ENCODE measurements at regions not wholly inside any gene's neighbourhood (a gene's known extent, or its start where the extent isn't known, plus 50 kb on each side); places are given as distances from the start of the nearest gene placed in this dataset.

DNA sequence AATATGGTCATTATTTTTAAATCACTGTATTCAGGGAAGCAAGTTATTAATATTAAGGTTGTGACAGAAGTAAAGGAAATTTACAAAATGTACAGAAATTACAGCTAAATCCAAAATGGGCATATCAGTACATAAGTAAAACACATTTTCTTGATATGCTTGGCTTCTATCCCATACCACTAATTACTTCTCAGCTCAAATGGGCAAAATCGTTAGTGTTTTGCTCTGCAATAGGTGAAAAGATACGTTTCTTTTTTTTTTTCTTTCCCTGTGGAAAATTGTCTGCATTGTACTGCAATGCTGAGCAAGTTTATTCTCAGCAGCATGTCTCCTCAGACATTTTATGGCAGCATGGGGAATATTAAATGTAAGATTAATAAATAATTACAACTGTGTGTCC, 77.1 kb upstream of the PRMT6 start:
- TF ChIP-seq, protein P1, sequence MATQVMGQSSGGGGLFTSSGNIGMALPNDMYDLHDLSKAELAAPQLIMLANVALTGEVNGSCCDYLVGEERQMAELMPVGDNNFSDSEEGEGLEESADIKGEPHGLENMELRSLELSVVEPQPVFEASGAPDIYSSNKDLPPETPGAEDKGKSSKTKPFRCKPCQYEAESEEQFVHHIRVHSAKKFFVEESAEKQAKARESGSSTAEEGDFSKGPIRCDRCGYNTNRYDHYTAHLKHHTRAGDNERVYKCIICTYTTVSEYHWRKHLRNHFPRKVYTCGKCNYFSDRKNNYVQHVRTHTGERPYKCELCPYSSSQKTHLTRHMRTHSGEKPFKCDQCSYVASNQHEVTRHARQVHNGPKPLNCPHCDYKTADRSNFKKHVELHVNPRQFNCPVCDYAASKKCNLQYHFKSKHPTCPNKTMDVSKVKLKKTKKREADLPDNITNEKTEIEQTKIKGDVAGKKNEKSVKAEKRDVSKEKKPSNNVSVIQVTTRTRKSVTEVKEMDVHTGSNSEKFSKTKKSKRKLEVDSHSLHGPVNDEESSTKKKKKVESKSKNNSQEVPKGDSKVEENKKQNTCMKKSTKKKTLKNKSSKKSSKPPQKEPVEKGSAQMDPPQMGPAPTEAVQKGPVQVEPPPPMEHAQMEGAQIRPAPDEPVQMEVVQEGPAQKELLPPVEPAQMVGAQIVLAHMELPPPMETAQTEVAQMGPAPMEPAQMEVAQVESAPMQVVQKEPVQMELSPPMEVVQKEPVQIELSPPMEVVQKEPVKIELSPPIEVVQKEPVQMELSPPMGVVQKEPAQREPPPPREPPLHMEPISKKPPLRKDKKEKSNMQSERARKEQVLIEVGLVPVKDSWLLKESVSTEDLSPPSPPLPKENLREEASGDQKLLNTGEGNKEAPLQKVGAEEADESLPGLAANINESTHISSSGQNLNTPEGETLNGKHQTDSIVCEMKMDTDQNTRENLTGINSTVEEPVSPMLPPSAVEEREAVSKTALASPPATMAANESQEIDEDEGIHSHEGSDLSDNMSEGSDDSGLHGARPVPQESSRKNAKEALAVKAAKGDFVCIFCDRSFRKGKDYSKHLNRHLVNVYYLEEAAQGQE (IDR thresholded peaks at IDR 0.05; ENCODE audit: insufficient read depth in 1 of 2, low read depth in 2 of 2, low read length in 1 of 2), result no peak
- TF ChIP-seq, protein P2, sequence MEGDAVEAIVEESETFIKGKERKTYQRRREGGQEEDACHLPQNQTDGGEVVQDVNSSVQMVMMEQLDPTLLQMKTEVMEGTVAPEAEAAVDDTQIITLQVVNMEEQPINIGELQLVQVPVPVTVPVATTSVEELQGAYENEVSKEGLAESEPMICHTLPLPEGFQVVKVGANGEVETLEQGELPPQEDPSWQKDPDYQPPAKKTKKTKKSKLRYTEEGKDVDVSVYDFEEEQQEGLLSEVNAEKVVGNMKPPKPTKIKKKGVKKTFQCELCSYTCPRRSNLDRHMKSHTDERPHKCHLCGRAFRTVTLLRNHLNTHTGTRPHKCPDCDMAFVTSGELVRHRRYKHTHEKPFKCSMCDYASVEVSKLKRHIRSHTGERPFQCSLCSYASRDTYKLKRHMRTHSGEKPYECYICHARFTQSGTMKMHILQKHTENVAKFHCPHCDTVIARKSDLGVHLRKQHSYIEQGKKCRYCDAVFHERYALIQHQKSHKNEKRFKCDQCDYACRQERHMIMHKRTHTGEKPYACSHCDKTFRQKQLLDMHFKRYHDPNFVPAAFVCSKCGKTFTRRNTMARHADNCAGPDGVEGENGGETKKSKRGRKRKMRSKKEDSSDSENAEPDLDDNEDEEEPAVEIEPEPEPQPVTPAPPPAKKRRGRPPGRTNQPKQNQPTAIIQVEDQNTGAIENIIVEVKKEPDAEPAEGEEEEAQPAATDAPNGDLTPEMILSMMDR (IDR thresholded peaks at IDR 0.05), result no peak

All from Panc1 (cell line).